Naive B cell (primary cell): ENCODE measurements at regions not wholly inside any gene's neighbourhood (a gene's known extent, or its start where the extent isn't known, plus 50 kb on each side); places are given as distances from the start of the nearest gene placed in this dataset.
"Not testable (repeated sequence)": the region's sequence is repeated elsewhere in the genome, so short reads cannot be mapped to it uniquely, and the experiment has no call there.

Source experiments
- ATAC-seq, 2 donors: fragments of 150-1000 bp; cut with Tn5 transposase; 2 replicates each; pipeline ENCODE4 v1.10.0; 2021; ENCODE audit warnings: low read depth in 2 of 2, mild to moderate bottlenecking in 2 of 2, moderate library complexity in 2 of 2
- DNase-seq: peaks from one replicate; pipeline ENCODE4 v3.0.0; 2022
- H3K27ac Mint-ChIP-seq, 6 donors: one replicate each; pipeline ENCODE4 v1.8.0; 2020 to 2022; ENCODE audit warnings: mild to moderate bottlenecking in 6 of 6, mixed read lengths in 6 of 6, moderate library complexity in 5 of 6, inconsistent platforms in 2 of 6
- H3K27me3 Mint-ChIP-seq, 3 donors: one replicate each; pipeline ENCODE4 v1.8.0; 2021 to 2022; ENCODE audit warnings: mixed read lengths in 3 of 3, mild to moderate bottlenecking in 1 of 3
- H3K36me3 Mint-ChIP-seq, 2 donors: one replicate each; pipeline ENCODE4 v1.8.0; 2020 to 2022; ENCODE audit warnings: mixed read lengths in 2 of 2, inconsistent platforms in 1 of 2, mild to moderate bottlenecking in 1 of 2
- H3K4me1 Mint-ChIP-seq, 3 donors: one replicate each; pipeline ENCODE4 v1.8.0; 2020 to 2022; ENCODE audit warnings: mixed read lengths in 3 of 3, inconsistent platforms in 1 of 3, mild to moderate bottlenecking in 1 of 3, moderate library complexity in 1 of 3
- H3K4me3 Mint-ChIP-seq, 8 donors: one replicate each; pipeline ENCODE4 v1.8.0; 2020 to 2022; ENCODE audit warnings: mild to moderate bottlenecking in 8 of 8, mixed read lengths in 8 of 8, moderate library complexity in 8 of 8, inconsistent platforms in 2 of 8
- H3K9me3 Mint-ChIP-seq, 7 donors: one replicate each; pipeline ENCODE4 v1.8.0; 2020 to 2022; ENCODE audit warnings: mixed read lengths in 7 of 7, mild to moderate bottlenecking in 5 of 7, inconsistent platforms in 2 of 7, moderate library complexity in 1 of 7

DNA sequence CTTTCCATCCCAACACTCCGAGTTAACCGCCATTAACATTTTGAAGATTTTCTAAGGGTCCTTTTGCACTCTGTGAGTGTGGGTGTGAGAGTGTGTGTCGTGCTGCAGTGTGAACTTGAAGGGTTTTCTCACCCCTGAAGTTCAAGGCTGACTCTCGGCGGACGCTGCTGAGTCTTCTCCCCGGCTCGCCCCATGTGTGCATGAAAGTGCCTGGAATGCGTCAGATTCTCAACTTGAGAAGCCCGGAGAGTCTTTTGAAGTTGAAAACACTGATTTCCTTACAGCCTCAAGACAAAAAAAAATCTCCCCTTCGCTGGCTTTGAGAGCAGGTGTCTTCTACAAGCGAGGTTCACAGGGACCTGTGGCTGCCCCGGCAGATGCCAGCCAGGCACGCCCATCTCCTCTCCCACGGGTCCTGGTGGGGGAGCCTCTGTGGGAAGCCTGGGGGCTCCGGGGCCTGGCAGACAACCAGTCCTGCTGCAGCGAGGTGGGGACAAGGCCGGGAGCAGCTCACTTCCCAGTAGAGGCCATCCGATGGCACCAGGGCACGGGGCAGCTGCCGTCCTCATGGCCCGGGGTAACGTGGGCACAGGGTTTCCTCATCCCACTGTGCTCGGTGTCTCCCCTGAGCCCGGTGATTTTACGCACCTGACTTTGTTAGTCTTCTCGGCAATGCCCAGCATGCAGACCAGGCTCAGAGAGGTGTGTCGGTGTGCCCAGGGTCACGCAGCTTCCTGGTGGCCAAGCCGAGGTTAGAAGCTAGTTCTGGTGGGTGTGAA, 128.4 kb downstream of the IGLL1 start:
- H3K9me3 Mint-ChIP-seq, H3K36me3 Mint-ChIP-seq, H3K4me1 Mint-ChIP-seq, H3K27me3 Mint-ChIP-seq, ATAC-seq, H3K4me3 Mint-ChIP-seq, DNase-seq: not testable (repeated sequence)
- peak overlapping the region in 1 of 6 donors; percentile 79 for H3K27ac Mint-ChIP-seq

DNA sequence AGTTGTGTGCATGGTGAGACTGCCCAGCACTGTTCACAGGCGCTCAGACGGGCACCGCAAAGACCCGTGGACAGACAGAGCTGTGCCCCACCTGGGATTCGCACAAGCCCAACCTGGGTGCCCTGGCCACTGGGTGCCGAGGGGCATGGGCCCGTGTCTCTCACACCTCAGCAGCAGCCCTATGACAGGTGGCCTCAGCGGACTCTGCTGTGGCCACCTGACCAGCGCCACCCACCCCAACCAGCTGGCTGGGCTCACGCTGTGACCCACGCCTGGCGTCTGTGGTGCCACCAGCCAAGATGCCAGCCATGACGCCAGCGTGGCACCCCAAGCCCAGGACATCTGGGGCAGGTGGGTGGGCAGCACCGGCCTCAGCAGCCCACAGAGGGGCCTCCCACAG, 129.3 kb downstream of the IGLL1 start:
- not testable (repeated sequence) for ATAC-seq, H3K4me1 Mint-ChIP-seq, H3K4me3 Mint-ChIP-seq, DNase-seq, H3K27ac Mint-ChIP-seq, H3K27me3 Mint-ChIP-seq
- peaks cover 5 to 16% (median 13%) of the 10 kb centered on the region in 7 donors for H3K9me3 Mint-ChIP-seq
- peaks cover 0 to 15% of the 10 kb centered on the region in 2 donors for H3K36me3 Mint-ChIP-seq

DNA sequence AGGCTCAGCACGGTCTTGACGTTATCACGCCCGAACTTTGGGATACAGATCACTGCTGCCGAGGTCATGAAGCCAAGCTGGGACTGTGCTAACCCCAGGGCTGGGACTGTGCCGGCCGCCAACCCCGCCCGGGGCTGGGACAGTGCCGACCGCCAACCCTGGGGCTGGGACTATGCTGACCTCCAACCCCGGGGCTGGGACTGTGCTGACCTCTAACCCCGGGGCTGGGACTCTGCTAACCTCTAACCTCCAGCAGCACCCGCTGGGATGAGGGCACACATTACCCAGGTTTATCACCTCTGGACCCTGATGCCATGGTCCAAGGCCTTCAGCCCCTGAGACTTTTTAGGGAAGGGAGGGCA, 129.7 kb downstream of the IGLL1 start:
- peaks cover 0 to 15% of the 10 kb centered on the region in 2 donors for H3K36me3 Mint-ChIP-seq
- H3K4me3 Mint-ChIP-seq = no peak overlapping the region
- peaks cover 0 to 3% (median 0%) of the 10 kb centered on the region in 3 donors for H3K27me3 Mint-ChIP-seq
- ATAC-seq = no peak
- no peaks in the 10 kb centered on the region for H3K4me1 Mint-ChIP-seq
- no peak overlapping the region for H3K27ac Mint-ChIP-seq
- H3K9me3 Mint-ChIP-seq = peaks cover 5 to 18% (median 13%) of the 10 kb centered on the region in 7 donors
- no peak for DNase-seq

DNA sequence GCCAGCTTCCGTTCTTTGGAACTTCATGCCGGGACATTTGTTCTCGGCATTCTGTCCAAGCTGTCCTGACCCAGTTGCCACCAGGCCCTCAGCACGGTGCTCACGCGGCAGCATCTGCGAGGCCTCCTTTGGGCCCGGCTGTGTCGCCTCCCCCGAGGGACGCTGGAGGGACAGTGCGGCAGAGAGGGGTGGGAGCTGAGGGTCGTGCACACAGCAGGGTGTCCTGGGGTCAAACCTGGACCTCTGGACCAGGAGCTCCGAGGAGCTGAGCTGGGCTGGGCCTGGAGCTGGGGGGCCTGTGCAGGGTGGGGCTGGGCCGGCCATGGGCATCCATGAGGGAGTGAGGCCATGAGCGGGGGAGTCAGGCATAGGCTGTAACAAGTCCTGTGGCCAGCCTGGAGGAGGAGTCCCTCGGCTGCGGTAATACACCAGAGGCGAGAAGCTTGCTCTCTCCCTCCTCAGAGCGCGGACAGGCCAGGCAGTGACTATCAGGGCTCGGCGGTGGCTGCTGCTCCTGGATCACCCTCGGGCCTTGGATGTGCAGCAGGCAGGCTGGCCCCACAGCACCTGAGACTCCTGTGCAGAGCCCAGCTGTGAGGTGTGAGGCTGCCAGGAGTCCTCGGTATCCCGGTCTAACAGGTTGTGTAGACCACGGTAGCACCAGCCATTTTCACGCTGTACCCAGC, 130.2 kb downstream of the IGLL1 start:
- DNase-seq, H3K27ac Mint-ChIP-seq, H3K27me3 Mint-ChIP-seq, ATAC-seq, H3K4me1 Mint-ChIP-seq, H3K4me3 Mint-ChIP-seq: not testable (repeated sequence)
- H3K36me3 Mint-ChIP-seq = peaks cover 0 to 15% of the 10 kb centered on the region in 2 donors
- peaks cover 5 to 21% (median 13%) of the 10 kb centered on the region in 7 donors for H3K9me3 Mint-ChIP-seq

DNA sequence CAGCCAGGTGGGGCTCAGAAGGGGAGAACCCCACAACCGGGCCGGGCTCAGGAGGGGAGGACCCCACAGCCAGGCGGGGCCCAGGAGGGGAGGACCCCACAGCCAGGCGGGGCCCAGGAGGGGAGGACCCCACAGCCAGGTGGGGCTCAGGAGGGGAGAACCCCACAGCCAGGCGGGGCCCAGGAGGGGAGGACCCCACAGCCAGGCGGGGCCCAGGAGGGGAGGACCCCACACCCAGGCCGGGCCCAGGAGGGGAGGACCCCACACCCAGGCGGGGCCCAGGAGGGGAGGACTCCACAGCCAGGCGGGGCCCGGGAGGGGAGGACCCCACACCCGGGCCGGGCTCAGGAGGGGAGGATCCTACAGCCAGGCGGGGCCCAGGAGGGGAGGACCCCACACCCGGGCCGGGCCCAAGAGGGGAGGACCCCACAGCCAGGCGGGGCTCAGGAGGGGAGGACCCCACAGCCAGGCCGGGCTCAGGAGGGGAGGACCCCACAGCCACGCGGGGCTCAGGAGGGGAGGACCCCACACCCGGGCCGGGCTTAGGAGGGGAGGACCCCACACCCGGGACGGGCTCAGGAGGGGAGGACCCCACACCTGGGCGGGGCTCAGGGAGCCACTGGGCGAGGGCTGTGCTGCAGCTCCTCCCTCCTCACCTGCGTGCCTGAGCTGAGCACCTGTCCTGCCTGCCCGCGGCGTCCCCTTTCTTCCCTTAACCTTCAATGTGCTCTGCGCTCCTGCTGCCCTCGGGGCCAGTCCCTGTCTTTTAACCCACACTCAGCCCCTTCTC, 131.4 kb downstream of the IGLL1 start:
- Mint-ChIP-seq H3K36me3 (peaks cover 0 to 15% of the 10 kb centered on the region in 2 donors), H3K9me3 (peaks cover 5 to 26% (median 16%) of the 10 kb centered on the region in 7 donors)
- not testable (repeated sequence) for DNase-seq, H3K4me3 Mint-ChIP-seq, H3K27ac Mint-ChIP-seq, H3K4me1 Mint-ChIP-seq, H3K27me3 Mint-ChIP-seq, ATAC-seq

DNA sequence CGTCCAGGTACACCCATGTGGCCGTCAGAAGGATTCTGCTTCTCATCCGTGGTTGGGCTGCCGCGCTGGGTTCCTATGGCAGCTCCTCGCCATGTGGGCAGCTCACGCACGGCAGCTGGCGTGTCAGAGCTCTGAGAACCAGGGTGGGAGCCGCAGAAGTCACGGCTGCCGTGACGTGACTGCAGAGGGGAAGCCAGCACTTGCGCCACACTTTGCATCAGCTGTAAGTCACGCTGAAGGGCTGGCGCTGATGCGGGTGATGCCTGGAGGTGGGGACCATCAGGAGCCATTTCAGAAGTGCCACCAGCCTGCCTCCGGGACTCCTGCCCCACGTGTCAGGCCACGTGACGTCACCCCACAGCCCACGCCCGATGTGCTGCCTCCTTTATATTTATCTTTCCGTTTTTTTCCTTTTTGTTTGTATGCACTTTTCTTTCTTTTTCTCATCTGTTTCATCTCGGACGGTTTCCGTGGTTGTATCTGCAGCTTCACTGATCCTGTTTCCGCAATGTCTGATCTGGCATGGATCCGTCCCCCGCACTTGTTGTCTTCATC, 133.2 kb downstream of the IGLL1 start:
- peaks cover 0 to 4% (median 3%) of the 10 kb centered on the region in 3 donors for H3K27me3 Mint-ChIP-seq
- H3K4me3 Mint-ChIP-seq = no peak overlapping the region
- peaks cover 5 to 29% (median 17%) of the 10 kb centered on the region in 7 donors for H3K9me3 Mint-ChIP-seq
- H3K4me1 Mint-ChIP-seq = no peaks in the 10 kb centered on the region
- H3K36me3 Mint-ChIP-seq = peaks cover 0 to 15% of the 10 kb centered on the region in 2 donors
- no peak for DNase-seq
- peak overlapping the region in 2 of 6 donors; percentile 43 to 70 for H3K27ac Mint-ChIP-seq
- no peak for ATAC-seq

DNA sequence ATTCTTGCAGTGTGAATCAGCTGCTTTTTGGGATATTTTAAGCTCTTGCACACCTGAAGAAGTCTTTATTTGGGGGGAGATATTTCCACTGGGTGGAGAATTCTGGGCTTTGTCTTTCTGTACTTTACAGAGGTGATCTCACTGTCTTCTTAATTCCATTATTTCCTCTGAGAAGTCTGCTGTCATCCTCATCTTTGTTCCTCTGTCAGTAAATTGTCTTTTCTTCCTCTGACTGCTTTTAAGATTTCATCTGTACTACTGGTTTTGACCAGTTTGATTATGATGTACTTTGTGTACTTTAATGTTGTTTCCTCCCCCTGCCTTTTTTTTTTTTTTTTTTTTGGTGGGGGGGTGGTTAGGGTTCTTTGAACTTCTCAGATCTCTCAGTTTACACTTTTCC, 133.9 kb downstream of the IGLL1 start:
- not testable (repeated sequence) for ATAC-seq, DNase-seq, H3K27me3 Mint-ChIP-seq, H3K4me1 Mint-ChIP-seq, H3K4me3 Mint-ChIP-seq
- peak overlapping the region in 1 of 6 donors; percentile 70 for H3K27ac Mint-ChIP-seq
- peaks cover 5 to 32% (median 20%) of the 10 kb centered on the region in 7 donors for H3K9me3 Mint-ChIP-seq
- peaks cover 0 to 15% of the 10 kb centered on the region in 2 donors for H3K36me3 Mint-ChIP-seq

DNA sequence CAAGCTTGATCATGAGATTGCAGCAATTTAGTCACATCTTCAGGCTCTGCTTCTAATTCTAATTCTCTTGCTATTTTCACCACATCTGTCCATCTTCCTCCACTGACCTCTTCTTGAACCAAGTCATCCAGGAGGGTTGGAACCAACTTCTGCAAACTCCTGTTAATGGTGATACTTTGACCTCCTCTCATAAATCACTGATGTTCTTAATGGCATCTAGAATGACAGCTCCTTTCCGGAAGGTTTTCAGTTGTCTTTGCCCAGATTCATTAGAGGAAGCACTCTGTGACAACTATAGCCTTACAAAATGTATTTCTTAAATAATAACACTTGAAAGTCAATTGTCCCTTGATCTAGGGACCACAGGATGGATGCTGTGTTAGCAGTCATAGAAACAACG, 136.2 kb downstream of the IGLL1 start:
- Mint-ChIP-seq H3K9me3 (peaks cover 5 to 36% (median 22%) of the 10 kb centered on the region in 7 donors), H3K36me3 (peaks cover 0 to 15% of the 10 kb centered on the region in 2 donors)
- not testable (repeated sequence) for H3K4me3 Mint-ChIP-seq, H3K27me3 Mint-ChIP-seq, H3K27ac Mint-ChIP-seq, DNase-seq, ATAC-seq, H3K4me1 Mint-ChIP-seq

DNA sequence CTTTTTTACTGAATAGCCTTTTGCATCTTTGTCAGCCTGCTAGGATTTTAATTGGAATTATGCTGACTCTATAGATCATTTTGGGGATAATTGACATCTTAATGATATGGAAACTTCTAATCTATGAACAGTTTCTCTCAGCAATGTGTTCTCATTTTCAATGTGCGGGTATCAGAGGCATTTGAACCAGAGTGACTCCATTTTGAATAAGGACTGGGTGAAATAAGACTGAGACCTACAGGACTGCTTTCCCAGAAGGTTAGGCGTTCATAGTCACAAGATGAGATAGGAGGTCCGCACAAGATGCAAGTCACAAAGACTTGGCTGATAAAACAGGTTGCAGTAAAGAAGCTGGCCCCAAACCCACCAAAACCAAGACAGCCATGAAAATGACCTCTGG, 140.5 kb downstream of the IGLL1 start:
- Mint-ChIP-seq H3K9me3 (peaks cover 0 to 12% (median 2%) of the 10 kb centered on the region in 7 donors), H3K27me3 (peaks cover 3 to 10% (median 8%) of the 10 kb centered on the region in 3 donors)
- not testable (repeated sequence) for DNase-seq, H3K27ac Mint-ChIP-seq, H3K4me1 Mint-ChIP-seq, H3K36me3 Mint-ChIP-seq, H3K4me3 Mint-ChIP-seq, ATAC-seq

DNA sequence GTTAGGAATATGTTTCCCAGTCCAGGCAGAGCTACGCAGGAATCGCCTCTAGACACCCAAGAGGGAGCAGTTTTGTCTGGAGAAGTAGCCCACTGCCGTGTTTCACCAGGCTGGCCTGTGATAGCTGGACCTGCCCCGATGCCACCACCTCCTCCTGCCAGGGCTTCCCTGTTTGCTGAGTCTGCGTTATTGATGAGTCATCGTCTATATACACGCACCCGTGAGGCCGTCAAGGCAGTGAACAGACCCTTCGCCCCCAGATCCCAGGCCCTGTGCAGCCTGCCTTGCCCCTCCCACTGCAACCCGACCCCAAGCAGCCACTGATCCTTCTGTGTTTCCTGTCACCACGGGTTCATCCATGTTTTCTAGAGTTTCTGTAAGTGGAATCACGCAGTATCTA, 141.9 kb downstream of the IGLL1 start:
- DNase-seq = no peak
- peak overlapping the region in 1 of 8 donors; percentile 36 for H3K4me3 Mint-ChIP-seq
- no peaks in the 10 kb centered on the region for H3K36me3 Mint-ChIP-seq
- no peak overlapping the region for H3K27ac Mint-ChIP-seq
- H3K4me1 Mint-ChIP-seq = peaks cover 2 to 11% (median 3%) of the 10 kb centered on the region in 3 donors
- no peak for ATAC-seq
- peaks cover 0 to 10% (median 0%) of the 10 kb centered on the region in 7 donors for H3K9me3 Mint-ChIP-seq
- peaks cover 3 to 10% (median 8%) of the 10 kb centered on the region in 3 donors for H3K27me3 Mint-ChIP-seq

DNA sequence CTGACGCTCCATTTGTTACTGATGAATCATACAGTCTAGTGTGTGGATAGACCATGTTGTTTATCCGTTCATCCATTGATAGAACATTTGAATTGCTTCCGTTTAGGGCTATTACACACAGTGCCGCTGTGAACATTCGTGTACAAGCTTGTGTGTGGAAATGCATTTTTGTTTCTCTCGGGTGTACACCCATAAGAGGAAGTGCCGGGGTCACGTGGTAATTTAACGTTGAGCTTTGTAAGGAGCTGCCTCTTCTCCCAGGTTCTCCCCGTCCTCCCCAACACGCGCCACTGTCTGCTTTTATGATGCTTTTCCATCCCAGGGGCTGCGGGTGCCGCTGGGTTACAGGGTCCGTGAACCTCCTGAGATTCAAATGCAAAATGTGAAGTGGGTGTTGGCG, 142.3 kb downstream of the IGLL1 start:
- H3K27me3 Mint-ChIP-seq = peaks cover 3 to 10% (median 8%) of the 10 kb centered on the region in 3 donors
- H3K9me3 Mint-ChIP-seq = peaks cover 0 to 10% (median 0%) of the 10 kb centered on the region in 7 donors
- no peaks in the 10 kb centered on the region for H3K36me3 Mint-ChIP-seq
- no peak overlapping the region for H3K4me3 Mint-ChIP-seq
- no peak overlapping the region for H3K27ac Mint-ChIP-seq
- ATAC-seq = no peak
- H3K4me1 Mint-ChIP-seq = peaks cover 5 to 15% (median 8%) of the 10 kb centered on the region in 3 donors
- DNase-seq = no peak

DNA sequence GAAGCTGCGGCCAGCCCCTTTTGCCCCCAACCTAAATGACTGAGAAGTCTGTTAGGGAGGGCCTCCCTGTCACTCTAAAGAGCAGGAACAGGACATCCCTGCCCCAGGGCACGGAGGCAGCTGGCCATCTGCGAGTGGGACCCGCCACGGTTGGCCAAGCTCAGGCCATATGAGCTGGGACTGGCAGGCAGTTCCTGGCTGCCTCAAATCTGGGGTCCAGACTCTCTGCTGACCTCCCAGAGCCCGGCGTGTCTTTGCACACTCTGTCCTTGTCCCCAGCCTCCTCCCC, 143.0 kb downstream of the IGLL1 start:
- H3K36me3 Mint-ChIP-seq, ATAC-seq, H3K27ac Mint-ChIP-seq, H3K9me3 Mint-ChIP-seq, H3K27me3 Mint-ChIP-seq, DNase-seq: not testable (repeated sequence)
- peak overlapping the region in 1 of 8 donors; percentile 69 for H3K4me3 Mint-ChIP-seq
- H3K4me1 Mint-ChIP-seq = peaks cover 5 to 15% (median 13%) of the 10 kb centered on the region in 3 donors
